Endodermal cell (in vitro differentiated cells): ENCODE measurements at regions not wholly inside any gene's neighbourhood (a gene's known extent, or its start where the extent isn't known, plus 50 kb on each side); places are given as distances from the start of the nearest gene placed in this dataset.

ENCODE experiments used
- DNase-seq: peaks from one replicate; pipeline ENCODE4 v3.0.0-alpha.2; 2017
- H3K27ac ChIP-seq: 2 replicates; pipeline ENCODE4 v1.5.1; 2013; ENCODE audit warnings: mild to moderate bottlenecking, low read depth, low read length, moderate library complexity
- H3K27me3 ChIP-seq: 2 replicates; pipeline ENCODE4 v1.6.1; 2013; ENCODE audit warnings: mild to moderate bottlenecking, low read length, moderate library complexity; ENCODE audit not compliant: insufficient read depth, control insufficient read depth, poor library complexity, severe bottlenecking
- H3K36me3 ChIP-seq: 2 replicates; pipeline ENCODE4 v1.7.0; 2013; ENCODE audit warnings: mild to moderate bottlenecking, low read length, moderate library complexity; ENCODE audit not compliant: control insufficient read depth, insufficient read depth
- H3K4me1 ChIP-seq: one replicate; pipeline ENCODE4 v1.7.0; 2013; ENCODE audit warnings: low read length; ENCODE audit not compliant: control insufficient read depth, insufficient read depth
- H3K4me3 ChIP-seq: 2 replicates; pipeline ENCODE4 v1.5.1; 2013; ENCODE audit warnings: mild to moderate bottlenecking, low read length, moderate library complexity
- H3K9ac ChIP-seq: 2 replicates; pipeline ENCODE4 v1.6.1; 2013; ENCODE audit warnings: mild to moderate bottlenecking, low read length, moderate library complexity; ENCODE audit not compliant: poor library complexity, severe bottlenecking; ENCODE audit errors: extremely low read depth
- H3K9me3 ChIP-seq: 2 replicates; pipeline ENCODE4 v1.6.1; 2013; ENCODE audit warnings: mild to moderate bottlenecking, low read length, moderate library complexity; ENCODE audit not compliant: control insufficient read depth
- H3K27ac Mint-ChIP-seq: 2 replicates; pipeline ENCODE4 v1.8.0; 2020; ENCODE audit warnings: mixed read lengths
- H3K27me3 Mint-ChIP-seq: 2 replicates; pipeline ENCODE4 v1.8.0; 2021; ENCODE audit warnings: mild to moderate bottlenecking, mixed read lengths; ENCODE audit not compliant: insufficient read depth
- H3K36me3 Mint-ChIP-seq: 2 replicates; pipeline ENCODE4 v1.8.0; 2020; ENCODE audit warnings: low read depth, mixed read lengths
- H3K4me1 Mint-ChIP-seq: 2 replicates; pipeline ENCODE4 v1.8.0; 2020; ENCODE audit warnings: mixed read lengths
- H3K4me3 Mint-ChIP-seq: 2 replicates; pipeline ENCODE4 v1.8.0; 2020; ENCODE audit warnings: mild to moderate bottlenecking, moderate library complexity, mixed read lengths
- H3K9me3 Mint-ChIP-seq: 2 replicates; pipeline ENCODE4 v1.8.0; 2020; ENCODE audit warnings: mild to moderate bottlenecking, mixed read lengths
- WGBS, 2 experiments: methylation state at CpG; one replicate each; pipeline versions ENCODE4 v1.1.5 to v1.1.7; 2013; ENCODE audit warnings: missing lambda C conversion rate in 2 of 2, mixed read lengths in 1 of 2; ENCODE audit not compliant: insufficient coverage in 1 of 2, insufficient read length in 1 of 2; 5-methylcytosine and 5-hydroxymethylcytosine counted together
- TF ChIP-seq, protein P1 (sequence below): fragments of 200-600 bp; sonication (generic); conservative IDR thresholded peaks from 2 replicates; pipeline ENCODE4 v1.5.0; 2021; ENCODE audit warnings: antibody characterized with exemption, mild to moderate bottlenecking

DNA sequence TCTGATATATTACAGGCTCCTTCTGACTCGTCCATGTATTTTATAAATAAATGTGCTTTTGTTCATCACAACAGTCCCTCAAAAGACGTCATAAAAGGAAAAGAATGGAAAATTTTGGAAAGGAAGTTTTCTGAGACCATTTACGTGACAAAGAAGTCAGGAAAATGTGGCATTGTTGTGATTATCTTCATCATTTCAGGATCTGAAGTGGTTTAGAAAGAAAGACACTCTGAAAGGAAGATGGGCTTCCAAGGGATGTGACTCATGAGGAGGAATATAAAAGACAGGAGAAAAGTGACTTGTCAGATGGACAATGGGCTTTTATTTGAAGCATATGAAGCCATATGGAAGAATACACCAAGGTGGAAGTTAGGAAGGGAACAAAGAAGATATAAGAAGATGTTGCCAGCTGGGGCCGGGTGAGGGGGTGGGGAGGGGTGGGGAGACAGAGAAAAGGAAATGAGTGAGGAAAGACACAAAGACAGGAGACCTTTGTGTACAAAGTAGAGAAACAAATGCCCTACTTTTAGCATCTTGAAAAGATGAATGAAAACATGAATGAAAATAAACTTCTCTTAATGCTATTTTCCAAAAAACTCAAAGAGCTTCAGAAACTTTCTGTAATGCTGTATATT lies 190.3 kb upstream of the PREP start:
- WGBS, 2 experiments = 75 to 84% methylated on average over 2 to 4 of the region's 4 CpGs
- DNase-seq = no peak
- H3K4me3 Mint-ChIP-seq = no peak overlapping the region
- Histone ChIP-seq H3K9ac (no peak overlapping the region), H3K4me3 (no peak overlapping the region), H3K9me3 (no peaks in the 10 kb centered on the region), H3K27ac (no peak overlapping the region), H3K36me3 (no peaks in the 10 kb centered on the region), H3K4me1 (no peaks in the 10 kb centered on the region), H3K27me3 (no peaks in the 10 kb centered on the region)
- H3K4me1 Mint-ChIP-seq = no peaks in the 10 kb centered on the region
- no peaks in the 10 kb centered on the region for H3K27me3 Mint-ChIP-seq
- H3K36me3 Mint-ChIP-seq = no peaks in the 10 kb centered on the region
- no peak overlapping the region for H3K27ac Mint-ChIP-seq
- TF ChIP-seq, protein P1, sequence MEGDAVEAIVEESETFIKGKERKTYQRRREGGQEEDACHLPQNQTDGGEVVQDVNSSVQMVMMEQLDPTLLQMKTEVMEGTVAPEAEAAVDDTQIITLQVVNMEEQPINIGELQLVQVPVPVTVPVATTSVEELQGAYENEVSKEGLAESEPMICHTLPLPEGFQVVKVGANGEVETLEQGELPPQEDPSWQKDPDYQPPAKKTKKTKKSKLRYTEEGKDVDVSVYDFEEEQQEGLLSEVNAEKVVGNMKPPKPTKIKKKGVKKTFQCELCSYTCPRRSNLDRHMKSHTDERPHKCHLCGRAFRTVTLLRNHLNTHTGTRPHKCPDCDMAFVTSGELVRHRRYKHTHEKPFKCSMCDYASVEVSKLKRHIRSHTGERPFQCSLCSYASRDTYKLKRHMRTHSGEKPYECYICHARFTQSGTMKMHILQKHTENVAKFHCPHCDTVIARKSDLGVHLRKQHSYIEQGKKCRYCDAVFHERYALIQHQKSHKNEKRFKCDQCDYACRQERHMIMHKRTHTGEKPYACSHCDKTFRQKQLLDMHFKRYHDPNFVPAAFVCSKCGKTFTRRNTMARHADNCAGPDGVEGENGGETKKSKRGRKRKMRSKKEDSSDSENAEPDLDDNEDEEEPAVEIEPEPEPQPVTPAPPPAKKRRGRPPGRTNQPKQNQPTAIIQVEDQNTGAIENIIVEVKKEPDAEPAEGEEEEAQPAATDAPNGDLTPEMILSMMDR = no peak
- peaks cover 2% of the 10 kb centered on the region for H3K9me3 Mint-ChIP-seq

DNA sequence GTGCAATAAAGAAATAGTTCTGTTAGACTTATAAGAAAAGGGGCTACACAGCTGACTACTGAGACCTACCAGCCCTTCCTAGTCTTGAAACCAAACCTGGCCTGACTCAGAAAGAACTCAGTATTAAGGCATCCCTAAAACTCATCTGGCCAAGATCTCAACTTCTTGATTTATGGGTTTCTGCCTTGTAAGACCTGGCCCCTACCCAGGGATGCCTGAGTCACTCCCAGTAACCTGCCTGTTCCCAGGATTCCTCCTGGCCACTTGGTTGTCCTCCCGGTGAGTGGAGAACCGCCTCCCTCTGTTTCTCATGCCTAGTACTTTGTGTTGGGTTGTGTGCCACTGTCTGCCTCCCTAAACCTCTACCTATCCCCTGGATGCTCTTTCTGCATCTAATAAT lies 189.4 kb upstream of the PREP start:
- H3K36me3 Mint-ChIP-seq = no peaks in the 10 kb centered on the region
- H3K4me3 Mint-ChIP-seq = no peak overlapping the region
- Histone ChIP-seq H3K4me3 (no peak overlapping the region), H3K9ac (no peak overlapping the region), H3K36me3 (no peaks in the 10 kb centered on the region), H3K27ac (no peak overlapping the region), H3K27me3 (no peaks in the 10 kb centered on the region), H3K4me1 (no peaks in the 10 kb centered on the region), H3K9me3 (no peaks in the 10 kb centered on the region)
- no peaks in the 10 kb centered on the region for H3K4me1 Mint-ChIP-seq
- 100% methylated on average over 2 of the region's 2 CpGs; no CpG with 5 or more reads in 1 of the 2 experiments for WGBS, 2 experiments
- no peaks in the 10 kb centered on the region for H3K9me3 Mint-ChIP-seq
- TF ChIP-seq, protein P1 = no peak
- no peak for DNase-seq
- H3K27ac Mint-ChIP-seq = no peak overlapping the region
- H3K27me3 Mint-ChIP-seq = no peaks in the 10 kb centered on the region

DNA sequence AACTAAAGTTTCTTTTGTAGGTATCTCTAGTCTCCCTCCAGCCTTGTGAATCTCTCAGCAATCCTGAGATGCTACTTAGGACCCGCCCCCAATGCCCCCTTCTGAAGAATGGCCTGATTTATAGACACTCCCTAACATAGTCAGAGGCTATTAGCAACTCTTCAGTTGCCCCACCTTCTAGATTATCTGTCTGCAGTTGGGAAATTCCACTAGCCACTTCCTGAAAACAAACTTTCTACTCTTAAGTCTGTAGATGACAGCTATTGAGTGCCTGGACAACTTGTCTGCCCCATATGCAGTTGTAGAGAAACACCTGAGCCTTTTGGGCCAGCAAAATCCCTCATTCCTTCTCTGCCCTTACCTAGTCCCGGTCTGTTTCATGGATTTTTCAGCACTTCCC lies 188.2 kb upstream of the PREP start:
- Mint-ChIP-seq H3K4me1 (no peaks in the 10 kb centered on the region), H3K27me3 (no peaks in the 10 kb centered on the region), H3K4me3 (no peak overlapping the region), H3K27ac (no peak overlapping the region), H3K9me3 (no peaks in the 10 kb centered on the region), H3K36me3 (no peaks in the 10 kb centered on the region)
- 83 to 100% methylated on average over 1 to 2 of the region's 2 CpGs for WGBS, 2 experiments
- H3K27me3 ChIP-seq = no peaks in the 10 kb centered on the region
- H3K4me3 ChIP-seq = no peak overlapping the region
- H3K36me3 ChIP-seq = no peaks in the 10 kb centered on the region
- TF ChIP-seq, protein P1 = no peak
- H3K9ac ChIP-seq = no peak overlapping the region
- no peaks in the 10 kb centered on the region for H3K9me3 ChIP-seq
- H3K4me1 ChIP-seq = no peaks in the 10 kb centered on the region
- DNase-seq = no peak
- no peak overlapping the region for H3K27ac ChIP-seq
